GM12891 (cell line): ENCODE measurements at regions not wholly inside any gene's neighbourhood (a gene's known extent, or its start where the extent isn't known, plus 50 kb on each side); places are given as distances from the start of the nearest gene placed in this dataset.

Experiments
- PAX5 ChIP-seq: IDR thresholded peaks from 2 replicates; pipeline ENCODE4 v1.6.1; 2011; ENCODE audit warnings: low read length, moderate library complexity, mild to moderate bottlenecking; ENCODE audit not compliant: insufficient read depth, severe bottlenecking
- POLR2A ChIP-seq: IDR thresholded peaks from 2 replicates; pipeline ENCODE4 v1.6.1; 2011; ENCODE audit warnings: low read depth, low read length, control low read depth
- POLR2AphosphoS5 ChIP-seq: IDR thresholded peaks from 2 replicates; pipeline ENCODE4 v1.6.1; 2011; ENCODE audit warnings: low read depth, low read length, control low read depth
- SPI1 ChIP-seq: IDR thresholded peaks from 2 replicates; pipeline ENCODE4 v1.6.1; 2011; ENCODE audit warnings: low read depth, low read length, control low read depth
- TAF1 ChIP-seq: IDR thresholded peaks from 2 replicates; pipeline ENCODE4 v1.6.1; 2011; ENCODE audit warnings: low read depth, low read length, control low read depth

DNA sequence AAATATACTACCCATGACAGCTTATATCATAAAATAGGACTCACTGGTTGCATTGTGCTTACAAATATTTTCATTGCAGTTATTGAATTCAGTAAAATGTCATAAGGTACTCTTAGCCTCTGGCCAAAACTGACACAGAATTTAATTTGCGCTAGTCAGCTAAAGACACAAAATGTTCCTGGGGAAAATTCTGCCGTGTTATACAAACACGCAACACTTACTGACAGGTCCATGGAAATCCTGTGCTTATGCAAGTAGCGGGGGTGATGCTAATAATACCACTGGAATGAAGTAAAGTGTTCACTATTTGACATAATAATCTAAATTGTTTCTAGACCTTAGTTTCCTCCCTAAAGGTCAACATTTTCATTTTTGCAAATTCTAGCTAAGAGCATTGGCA is 354.4 kb upstream of the RSPO3 start:
- no peak for TF ChIP-seq PAX5
- no peak for TF ChIP-seq POLR2A
- no peak for TF ChIP-seq POLR2AphosphoS5
- no peak for TF ChIP-seq TAF1
- no peak for TF ChIP-seq SPI1
